Transverse colon (tissue), 4 donors: ENCODE measurements at regions not wholly inside any gene's neighbourhood (a gene's known extent, or its start where the extent isn't known, plus 50 kb on each side); places are given as distances from the start of the nearest gene placed in this dataset.

ENCODE experiments used
- DNase-seq: peaks from one replicate; pipeline ENCODE4 v3.0.0-alpha.2; 2019
- H3K27ac ChIP-seq, 4 donors: fragments of 200-600 bp; sonication (generic); 2 replicates each; pipeline ENCODE4 v1.5.1; 2016 to 2018; ENCODE audit warnings: inconsistent platforms in 4 of 4
- H3K27me3 ChIP-seq: fragments of 200-600 bp; sonication (generic); 2 replicates; pipeline ENCODE4 v1.5.1; 2017; ENCODE audit warnings: inconsistent platforms
- H3K36me3 ChIP-seq, 4 donors: fragments of 200-600 bp; sonication (generic); 2 replicates each; pipeline ENCODE4 v1.5.1; 2017 to 2019; ENCODE audit warnings: inconsistent platforms in 4 of 4
- H3K4me1 ChIP-seq, 4 donors: fragments of 200-600 bp; sonication (generic); 2 replicates each; pipeline ENCODE4 v1.5.1; 2017 to 2020; ENCODE audit warnings: inconsistent platforms in 4 of 4
- H3K4me3 ChIP-seq, 4 donors: fragments of 200-600 bp; sonication (generic); 1 replicate in 1 of 4; 2 replicates in 3 of 4; pipeline versions ENCODE4 v1.5.1 to v1.6.1; 2017 to 2019; ENCODE audit warnings: inconsistent platforms in 4 of 4
- H3K9me3 ChIP-seq, 2 donors: fragments of 200-600 bp; sonication (generic); 2 replicates each; pipeline ENCODE4 v1.5.1; 2017 to 2019; ENCODE audit warnings: inconsistent platforms in 2 of 2
- EP300 ChIP-seq: sonication (generic); formaldehyde crosslinking; IDR thresholded peaks from one replicate; pipeline ENCODE4 v1.6.1; 2017; ENCODE audit warnings: antibody characterized with exemption, low read depth
- POLR2A ChIP-seq: fragments of 450-650 bp; IDR thresholded peaks from one replicate; pipeline ENCODE4 v1.6.1; 2016; ENCODE audit warnings: antibody characterized with exemption, mild to moderate bottlenecking, moderate library complexity
- POLR2AphosphoS5 ChIP-seq, 3 donors: sonication (generic); formaldehyde crosslinking; IDR thresholded peaks; one replicate each; pipeline ENCODE4 v1.6.1; 2016; ENCODE audit warnings: antibody characterized with exemption in 3 of 3
- WGBS, 2 donors: methylation state at CpG; one replicate each; pipeline ENCODE4 v1.1.5; 2018; ENCODE audit warnings: low coverage in 1 of 2; 5-methylcytosine and 5-hydroxymethylcytosine counted together
- in situ Hi-C, 4 donors: fragments of 200-750 bp; cut with MboI; loops; one replicate each; pipeline versions ENCODE4 v1.15.0 to v1.15.1; 2017; ENCODE audit warnings: low sequenced_read_pairs in 3 of 4, low pct_ligation_motif_present in 1 of 4, low pct_unique_long_range_greater_than_20kb in 1 of 4
- intact Hi-C: fragments of 100-400 bp; cut with DNase I; formaldehyde crosslinking; loops from one replicate; pipeline ENCODE4 v1.15.1; 2023; ENCODE audit warnings: low total_unique reads
- TF ChIP-seq, protein P1 (sequence below), 5 experiments: fragments of 200-600 bp in 3 of 5; fragments of 450-650 bp in 2 of 5; sonication (generic) in 3 of 5; IDR thresholded peaks; 1 replicate in 2 of 5; 2 replicates in 3 of 5; pipeline ENCODE4 v1.5.1; 2016 to 2017; ENCODE audit warnings: antibody characterized with exemption in 5 of 5, inconsistent platforms in 3 of 5, mild to moderate bottlenecking in 2 of 5, moderate library complexity in 1 of 5

DNA sequence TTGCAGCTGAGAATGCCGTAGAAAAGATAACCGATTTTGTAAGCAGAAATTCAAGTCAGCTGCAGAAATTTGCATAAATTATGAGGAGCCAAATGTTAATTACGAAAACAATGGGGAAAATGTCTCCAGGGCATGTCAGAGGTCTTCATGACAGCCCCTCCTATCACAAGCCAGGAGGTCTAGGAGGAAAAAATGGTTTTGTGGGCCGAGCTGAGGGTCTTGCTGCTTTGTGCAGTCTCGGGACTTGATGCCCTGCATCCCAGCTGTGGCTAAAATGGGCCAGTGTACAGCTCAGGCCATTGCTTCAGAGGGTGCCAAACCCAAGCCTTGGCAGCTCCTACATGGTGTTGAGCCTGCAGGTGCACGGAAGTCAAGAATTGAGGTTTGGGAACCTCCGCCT lies 131.2 kb upstream of the PDE3A start:
- in situ Hi-C loops, result no loop called here
- 86 to 90% methylated on average over 3 to 7 of the region's 7 CpGs for WGBS, 2 donors
- TF ChIP-seq, protein P1, sequence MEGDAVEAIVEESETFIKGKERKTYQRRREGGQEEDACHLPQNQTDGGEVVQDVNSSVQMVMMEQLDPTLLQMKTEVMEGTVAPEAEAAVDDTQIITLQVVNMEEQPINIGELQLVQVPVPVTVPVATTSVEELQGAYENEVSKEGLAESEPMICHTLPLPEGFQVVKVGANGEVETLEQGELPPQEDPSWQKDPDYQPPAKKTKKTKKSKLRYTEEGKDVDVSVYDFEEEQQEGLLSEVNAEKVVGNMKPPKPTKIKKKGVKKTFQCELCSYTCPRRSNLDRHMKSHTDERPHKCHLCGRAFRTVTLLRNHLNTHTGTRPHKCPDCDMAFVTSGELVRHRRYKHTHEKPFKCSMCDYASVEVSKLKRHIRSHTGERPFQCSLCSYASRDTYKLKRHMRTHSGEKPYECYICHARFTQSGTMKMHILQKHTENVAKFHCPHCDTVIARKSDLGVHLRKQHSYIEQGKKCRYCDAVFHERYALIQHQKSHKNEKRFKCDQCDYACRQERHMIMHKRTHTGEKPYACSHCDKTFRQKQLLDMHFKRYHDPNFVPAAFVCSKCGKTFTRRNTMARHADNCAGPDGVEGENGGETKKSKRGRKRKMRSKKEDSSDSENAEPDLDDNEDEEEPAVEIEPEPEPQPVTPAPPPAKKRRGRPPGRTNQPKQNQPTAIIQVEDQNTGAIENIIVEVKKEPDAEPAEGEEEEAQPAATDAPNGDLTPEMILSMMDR (IDR thresholded peaks at IDR 0.05), result no peak
- TF ChIP-seq POLR2A (no peak), EP300 (no peak), POLR2AphosphoS5 (IDR thresholded peaks at IDR 0.05) (no peak)

DNA sequence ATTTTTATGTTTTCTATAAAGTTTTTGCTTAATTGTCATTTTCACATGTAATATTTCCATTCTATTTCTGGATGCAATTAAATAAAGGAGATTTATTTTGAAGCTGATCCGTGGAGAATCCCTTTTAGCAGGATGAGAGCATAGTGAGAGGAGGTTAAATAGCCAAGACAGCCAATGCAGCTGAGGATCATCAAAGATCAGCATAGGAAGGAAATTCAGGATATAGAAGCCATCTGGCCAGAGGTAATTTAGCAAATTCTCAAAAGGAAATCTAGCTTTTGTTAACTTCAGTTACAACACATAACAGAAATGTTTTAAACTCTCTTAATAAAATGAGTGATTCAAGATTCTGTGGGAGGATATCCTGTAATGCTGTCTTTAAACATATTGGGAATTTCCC lies 122.8 kb upstream of the PDE3A start:
- Histone ChIP-seq H3K27me3 (no peaks in the 10 kb centered on the region), H3K27ac (no peak overlapping the region), H3K4me1 (no peaks in the 10 kb centered on the region), H3K4me3 (no peak overlapping the region), H3K9me3 (no peaks in the 10 kb centered on the region), H3K36me3 (no peaks in the 10 kb centered on the region)
- DNase-seq, result no peak
- intact Hi-C loops (no loop called here), in situ Hi-C loops (no loop called here)
- WGBS, 2 donors, result 55 to 67% methylated on average over 1 of the region's 1 CpG
- no peak for TF ChIP-seq POLR2AphosphoS5 (IDR thresholded peaks at IDR 0.05)
- no peak for TF ChIP-seq POLR2A
- TF ChIP-seq EP300, result no peak
- TF ChIP-seq, protein P1 (IDR thresholded peaks at IDR 0.05), result no peak

More for the DNA sequence above, 131.2 kb upstream of the PDE3A start:
- no peaks in the 10 kb centered on the region for H3K36me3 ChIP-seq
- H3K27ac ChIP-seq, result no peak overlapping the region
- no peak for DNase-seq
- H3K9me3 ChIP-seq, result no peaks in the 10 kb centered on the region
- H3K4me1 ChIP-seq, result no peaks in the 10 kb centered on the region
- H3K4me3 ChIP-seq, result no peak overlapping the region
- intact Hi-C loops, result no loop called here
- H3K27me3 ChIP-seq, result no peaks in the 10 kb centered on the region

DNA sequence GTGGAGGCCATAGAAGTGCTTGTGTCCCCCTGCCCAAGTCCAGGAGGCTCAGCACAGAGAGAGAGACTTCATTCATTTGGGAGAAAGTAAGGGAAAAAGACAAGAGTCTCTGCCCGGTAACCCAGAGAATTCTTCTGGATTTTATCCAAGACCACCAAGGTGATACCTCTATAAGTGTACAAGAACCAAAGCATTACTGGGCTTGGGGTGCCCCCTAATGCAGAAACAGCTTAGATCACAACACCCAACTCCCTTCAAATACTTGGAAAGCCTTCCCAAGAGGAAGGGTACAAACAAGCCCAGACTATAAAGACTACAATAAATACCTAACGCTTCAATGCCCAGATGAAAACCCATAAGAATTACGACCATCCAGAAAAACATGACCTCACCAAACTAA lies 119.7 kb upstream of the PDE3A start:
- in situ Hi-C loops, result no loop called here
- intact Hi-C loops, result no loop called here
- Histone ChIP-seq H3K4me1 (no peaks in the 10 kb centered on the region), H3K9me3 (no peaks in the 10 kb centered on the region), H3K4me3 (no peak overlapping the region), H3K36me3 (no peaks in the 10 kb centered on the region), H3K27ac (no peak overlapping the region), H3K27me3 (no peaks in the 10 kb centered on the region)
- no peak for DNase-seq
- WGBS, 2 donors, result 74 to 86% methylated on average over 2 to 3 of the region's 3 CpGs
- TF ChIP-seq, protein P1 (IDR thresholded peaks at IDR 0.05), result no peak
- TF ChIP-seq EP300 (no peak), POLR2AphosphoS5 (IDR thresholded peaks at IDR 0.05) (no peak), POLR2A (no peak)

DNA sequence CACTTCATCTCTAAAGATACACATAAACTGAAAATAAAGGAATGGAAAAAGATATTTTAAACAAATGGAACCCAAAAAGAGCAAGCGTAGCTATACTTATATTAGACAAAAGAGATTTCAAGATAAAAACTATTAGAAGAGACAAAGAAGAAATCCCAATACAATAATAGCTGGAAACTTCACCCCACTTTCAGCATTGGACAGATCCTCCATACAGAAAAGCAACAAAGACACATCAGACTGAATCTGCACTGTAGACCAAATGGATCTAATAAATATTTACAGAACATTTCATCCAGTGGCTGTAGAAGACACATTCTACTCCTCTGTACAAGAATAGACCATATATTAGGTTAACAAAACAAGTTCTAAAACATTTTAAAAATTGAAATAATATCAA lies 117.6 kb upstream of the PDE3A start:
- WGBS, 2 donors, result 67 to 85% methylated on average over 1 of the region's 1 CpG
- DNase-seq, result no peak
- Histone ChIP-seq H3K9me3 (no peaks in the 10 kb centered on the region), H3K27ac (no peak overlapping the region), H3K36me3 (no peaks in the 10 kb centered on the region), H3K4me1 (no peaks in the 10 kb centered on the region), H3K4me3 (no peak overlapping the region), H3K27me3 (no peaks in the 10 kb centered on the region)
- intact Hi-C loops, result loop anchor here (2.0 kb wide), 1 partner anchor 38 kb away; no protein-coding TSS in a partner anchor
- TF ChIP-seq POLR2AphosphoS5 (IDR thresholded peaks at IDR 0.05), result no peak
- TF ChIP-seq, protein P1 (IDR thresholded peaks at IDR 0.05), result no peak
- TF ChIP-seq EP300, result no peak
- no peak for TF ChIP-seq POLR2A
- in situ Hi-C loops, result no loop called here
